GM12892 (cell line): ENCODE measurements at regions not wholly inside any gene's neighbourhood (a gene's known extent, or its start where the extent isn't known, plus 50 kb on each side); places are given as distances from the start of the nearest gene placed in this dataset.

ENCODE experiments used
- POLR2A ChIP-seq: IDR thresholded peaks from 2 replicates; pipeline ENCODE4 v1.6.1; 2011; ENCODE audit warnings: low read depth, low read length, control low read depth
- POLR2AphosphoS5 ChIP-seq: IDR thresholded peaks from 2 replicates; pipeline ENCODE4 v1.6.1; 2011; ENCODE audit warnings: low read depth, low read length, control low read depth

DNA sequence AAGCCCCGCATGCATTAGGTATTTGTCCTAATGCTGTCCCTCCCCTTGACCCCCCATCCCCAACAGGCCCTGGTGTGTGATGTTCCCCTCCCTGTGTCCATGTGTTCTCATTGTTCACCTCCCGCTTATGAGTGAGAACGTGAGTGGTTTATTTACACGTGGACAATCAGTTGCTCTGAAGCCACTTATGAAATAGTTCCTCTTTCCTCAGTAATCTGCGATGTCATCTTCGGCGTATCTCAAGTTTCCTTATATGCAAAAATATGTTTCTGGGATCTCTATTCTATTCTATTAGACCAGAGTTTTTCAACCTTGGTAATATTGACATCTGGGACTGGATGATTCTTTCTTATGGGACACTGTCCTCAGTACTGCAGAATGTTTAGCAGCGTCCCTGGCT is 56.0 kb upstream of the DCD start:
- TF ChIP-seq POLR2A, result no peak
- no peak for TF ChIP-seq POLR2AphosphoS5
